COR-L47 (cell line): ENCODE measurements at regions not wholly inside any gene's neighbourhood (a gene's known extent, or its start where the extent isn't known, plus 50 kb on each side); places are given as distances from the start of the nearest gene placed in this dataset.
A peak's percentile ranks its signal among the peaks of the same experiment; 100 is the strongest.
"Not testable (repeated sequence)": the region's sequence is repeated elsewhere in the genome, so short reads cannot be mapped to it uniquely, and the experiment has no call there.

Source experiments
- DNase-seq: peaks from one replicate; lab custom pipeline; 2025; lab: John Stamatoyannopoulos, UW

GRCh38 chr3:67064105-67064504, 66.0 kb downstream of the KBTBD8 start:
- DNase-seq: no peak

- no peak for DNase-seq
Observed at GRCh38 chr3:67067251-67067650, 69.1 kb downstream of the KBTBD8 start.

- DNase-seq: not testable (repeated sequence)
Observed at GRCh38 chr3:67072640-67073039, 74.5 kb downstream of the KBTBD8 start.

- DNase-seq: no peak
Observed at GRCh38 chr3:67073812-67074211, 75.7 kb downstream of the KBTBD8 start.

- no peak for DNase-seq
Observed at GRCh38 chr3:67075295-67075694, 77.2 kb downstream of the KBTBD8 start.

GRCh38 chr3:67076607-67077006, 78.5 kb downstream of the KBTBD8 start:
- no peak for DNase-seq

GRCh38 chr3:67077656-67078055, 79.5 kb downstream of the KBTBD8 start:
- DNase-seq: no peak

GRCh38 chr3:67082533-67083024, 84.5 kb downstream of the KBTBD8 start:
- DNase-seq: no peak

GRCh38 chr3:67083277-67083676, 85.2 kb downstream of the KBTBD8 start:
- no peak for DNase-seq

GRCh38 chr3:67087788-67088187, 89.7 kb downstream of the KBTBD8 start:
- DNase-seq: no peak

- DNase-seq: no peak
Observed at GRCh38 chr3:67090474-67090873, 92.4 kb downstream of the KBTBD8 start.

GRCh38 chr3:67093305-67093704, 95.2 kb downstream of the KBTBD8 start:
- no peak for DNase-seq

- DNase-seq: no peak
Observed at GRCh38 chr3:67094167-67094566, 96.1 kb downstream of the KBTBD8 start.

GRCh38 chr3:67094774-67095173, 96.7 kb downstream of the KBTBD8 start:
- DNase-seq: peak; percentile 1

- DNase-seq: no peak
Observed at GRCh38 chr3:67104388-67104787, 106.3 kb downstream of the KBTBD8 start.

- DNase-seq: no peak
Observed at GRCh38 chr3:67106874-67107273, 108.8 kb downstream of the KBTBD8 start.

GRCh38 chr3:67109651-67110204, 111.6 kb downstream of the KBTBD8 start:
- DNase-seq: peak; percentile 3

GRCh38 chr3:67113802-67114407, 115.8 kb downstream of the KBTBD8 start:
- peak; percentile 47 for DNase-seq

- DNase-seq: no peak
Observed at GRCh38 chr3:67118122-67118521, 120.0 kb downstream of the KBTBD8 start.

- no peak for DNase-seq
Observed at GRCh38 chr3:67118635-67119034, 120.5 kb downstream of the KBTBD8 start.

- DNase-seq: no peak
Observed at GRCh38 chr3:67123914-67124313, 125.8 kb downstream of the KBTBD8 start.

- no peak for DNase-seq
Observed at GRCh38 chr3:67127254-67127653, 129.1 kb downstream of the KBTBD8 start.

- no peak for DNase-seq
Observed at GRCh38 chr3:67142432-67142831, 144.3 kb downstream of the KBTBD8 start.

GRCh38 chr3:67145738-67146137, 147.6 kb downstream of the KBTBD8 start:
- no peak for DNase-seq
